IMR-90 (cell line): ENCODE measurements at regions not wholly inside any gene's neighbourhood (a gene's known extent, or its start where the extent isn't known, plus 50 kb on each side); places are given as distances from the start of the nearest gene placed in this dataset.

Experiments used
- ATAC-seq: fragments of 200-7000 bp; cut with Tn5 transposase; 2 replicates; pipeline ENCODE4 v1.9.1; 2020; ENCODE audit warnings: low read depth, mild to moderate bottlenecking, moderate library complexity
- BruUV-seq: library from RNA; stranded (reverse); fragments of 400-500 nt; replicated peaks from 2 replicates; lab custom pipeline; 2021; lab: Mats Ljungman, UMichigan
- CTCF ChIA-PET: fragments of 300-600 bp; formaldehyde crosslinking; extraction: SDS; loops from one replicate; lab custom pipeline; 2021; ENCODE audit warnings: antibody characterized with exemption; lab: Yijun Ruan, JAX
- POLR2A ChIA-PET: fragments of 300-600 bp; sonication (Branson Sonifier 250); formaldehyde crosslinking; loops from one replicate; lab custom pipeline; 2022; ENCODE audit warnings: antibody characterized with exemption; ENCODE audit not compliant: unreplicated experiment; lab: Charles Lee
- DNase-seq: peaks from one replicate; pipeline ENCODE4 v3.0.0; 2013
- H2AFZ ChIP-seq: replicated peaks from 2 replicates; pipeline ENCODE3; 2013; ENCODE audit warnings: low read length, mild to moderate bottlenecking; ENCODE audit not compliant: poor library complexity
- H2AK5ac ChIP-seq: 2 replicates; pipeline ENCODE4 v1.6.1; 2013; ENCODE audit warnings: low read depth, low read length, inconsistent platforms
- H2AK9ac ChIP-seq: replicated peaks from 2 replicates; pipeline ENCODE3; 2013; ENCODE audit warnings: mild to moderate bottlenecking, low read depth, low read length, moderate library complexity; ENCODE audit not compliant: poor library complexity
- H2BK120ac ChIP-seq: 2 replicates; pipeline ENCODE4 v1.6.1; 2013; ENCODE audit warnings: low read depth, low read length, inconsistent platforms
- H2BK15ac ChIP-seq: 3 replicates; pipeline ENCODE4 v1.6.1; 2013; ENCODE audit warnings: low read depth, low read length, inconsistent platforms
- H2BK20ac ChIP-seq: 2 replicates; pipeline ENCODE4 v1.6.1; 2013; ENCODE audit warnings: low read depth, mild to moderate bottlenecking, inconsistent platforms, low read length, moderate library complexity
- H2BK5ac ChIP-seq: 2 replicates; pipeline ENCODE4 v1.6.1; 2013; ENCODE audit warnings: mild to moderate bottlenecking, low read depth, low read length, inconsistent platforms; ENCODE audit not compliant: poor library complexity, severe bottlenecking
- H3K14ac ChIP-seq: replicated peaks from 2 replicates; pipeline ENCODE4 v1.6.1; 2013; ENCODE audit warnings: low read depth, low read length, inconsistent platforms
- H3K18ac ChIP-seq: 2 replicates; pipeline ENCODE4 v1.6.1; 2013; ENCODE audit warnings: low read depth, low read length, control low read depth
- H3K23ac ChIP-seq: 2 replicates; pipeline ENCODE4 v1.6.1; 2013; ENCODE audit warnings: low read depth, low read length, inconsistent platforms
- H3K27ac ChIP-seq: 2 replicates; pipeline ENCODE4 v1.5.1; 2013; ENCODE audit warnings: mild to moderate bottlenecking, control low read depth, low read length; ENCODE audit not compliant: insufficient read depth
- H3K27me3 ChIP-seq: 2 replicates; pipeline ENCODE4 v1.6.1; 2013; ENCODE audit warnings: low read length; ENCODE audit not compliant: control insufficient read depth, insufficient read depth
- H3K36me3 ChIP-seq: 2 replicates; pipeline ENCODE4 v1.6.1; 2013; ENCODE audit warnings: low read length, mixed read lengths; ENCODE audit not compliant: control insufficient read depth, insufficient read depth
- H3K4ac ChIP-seq: 2 replicates; pipeline ENCODE4 v1.6.1; 2013; ENCODE audit warnings: low read depth, low read length, inconsistent platforms
- H3K4me1 ChIP-seq: 2 replicates; pipeline ENCODE4 v1.6.1; 2013; ENCODE audit warnings: low read length, mixed read lengths; ENCODE audit not compliant: control insufficient read depth, insufficient read depth
- H3K4me2 ChIP-seq: 2 replicates; pipeline ENCODE4 v1.6.1; 2013; ENCODE audit warnings: low read depth, mild to moderate bottlenecking, control low read depth, low read length, moderate library complexity
- H3K4me3 ChIP-seq: 2 replicates; pipeline ENCODE4 v1.5.1; 2013; ENCODE audit warnings: low read depth, mild to moderate bottlenecking, control low read depth, low read length, moderate library complexity; ENCODE audit not compliant: insufficient read depth
- H3K56ac ChIP-seq: 2 replicates; pipeline ENCODE4 v1.6.1; 2013; ENCODE audit warnings: low read length, inconsistent platforms; ENCODE audit not compliant: insufficient read depth; ENCODE audit errors: extremely low read depth
- H3K79me1 ChIP-seq, 2 experiments: 2 replicates each; pipeline ENCODE4 v1.6.1; 2013; ENCODE audit warnings: low read length in 2 of 2, inconsistent platforms in 1 of 2, low read depth in 1 of 2
- H3K9ac ChIP-seq: 2 replicates; pipeline ENCODE4 v1.6.1; 2013; ENCODE audit warnings: low read depth, low read length, control low read depth
- H3K9me1 ChIP-seq: 2 replicates; pipeline ENCODE4 v1.6.1; 2013; ENCODE audit warnings: low read length, inconsistent platforms; ENCODE audit not compliant: insufficient read depth
- H3K9me3 ChIP-seq: 2 replicates; pipeline ENCODE4 v1.6.1; 2013; ENCODE audit warnings: low read length; ENCODE audit not compliant: control insufficient read depth, insufficient read depth
- H4K20me1 ChIP-seq: 2 replicates; pipeline ENCODE4 v1.6.1; 2013; ENCODE audit warnings: low read length, inconsistent platforms; ENCODE audit not compliant: insufficient read depth
- H4K5ac ChIP-seq: 2 replicates; pipeline ENCODE4 v1.6.1; 2013; ENCODE audit warnings: mild to moderate bottlenecking, low read depth, low read length, control low read depth
- H4K8ac ChIP-seq, 2 experiments: 2 replicates each; pipeline ENCODE4 v1.6.1; 2013; ENCODE audit warnings: low read depth in 2 of 2, low read length in 2 of 2, control low read depth in 1 of 2, inconsistent platforms in 1 of 2
- H4K91ac ChIP-seq: 2 replicates; pipeline ENCODE4 v1.6.1; 2013; ENCODE audit warnings: low read depth, low read length, inconsistent platforms; ENCODE audit not compliant: insufficient read depth
- BHLHE40 ChIP-seq: fragments of 150-350 bp; IDR thresholded peaks from 2 replicates; pipeline ENCODE4 v1.6.1; 2016; ENCODE audit warnings: mild to moderate bottlenecking, low read depth, low read length
- CHD1 ChIP-seq: IDR thresholded peaks from 2 replicates; pipeline ENCODE4 v1.6.1; 2012; ENCODE audit warnings: low read depth, low read length, improper control_type of control experiment
- CTCF ChIP-seq: conservative IDR thresholded peaks from 2 replicates; pipeline ENCODE4 v1.5.1; 2012; ENCODE audit warnings: mild to moderate bottlenecking, low read depth, low read length, improper control_type of control experiment
- ELK1 ChIP-seq: fragments of 150-350 bp; IDR thresholded peaks from 2 replicates; pipeline ENCODE4 v1.6.1; 2016; ENCODE audit warnings: low read depth, mild to moderate bottlenecking, low read length, moderate library complexity, borderline replicate concordance
- FOS ChIP-seq: fragments of 150-350 bp; IDR thresholded peaks from 2 replicates; pipeline ENCODE4 v1.6.1; 2016; ENCODE audit warnings: low read depth, low read length
- MXI1 ChIP-seq: IDR thresholded peaks from 2 replicates; pipeline ENCODE4 v1.6.1; 2012; ENCODE audit warnings: low read depth, mild to moderate bottlenecking, low read length, moderate library complexity, borderline replicate concordance
- POLR2A ChIP-seq: IDR thresholded peaks from 2 replicates; pipeline ENCODE4 v1.6.1; 2012; ENCODE audit warnings: mild to moderate bottlenecking, low read depth, low read length
- RAD21 ChIP-seq: IDR thresholded peaks from 2 replicates; pipeline ENCODE4 v1.6.1; 2012; ENCODE audit warnings: low read length, improper control_type of control experiment
- RCOR1 ChIP-seq: IDR thresholded peaks from 2 replicates; pipeline ENCODE4 v1.6.1; 2012; ENCODE audit warnings: mild to moderate bottlenecking, low read length, improper control_type of control experiment; ENCODE audit not compliant: insufficient replicate concordance
- SMC3 ChIP-seq: fragments of 150-350 bp; IDR thresholded peaks from 2 replicates; pipeline ENCODE4 v1.6.1; 2016; ENCODE audit warnings: low read depth, mild to moderate bottlenecking, antibody characterized with exemption, low read length, moderate library complexity
- USF2 ChIP-seq: fragments of 150-350 bp; IDR thresholded peaks from 2 replicates; pipeline ENCODE4 v1.6.1; 2017; ENCODE audit warnings: mild to moderate bottlenecking, antibody characterized with exemption, low read length, low read depth
- WGBS, 2 experiments: methylation state at CpG; one replicate each; pipeline versions ENCODE4 v1.1.5 to v1.1.7; 2013; ENCODE audit warnings: missing lambda C conversion rate in 2 of 2; ENCODE audit not compliant: insufficient read length in 1 of 2; ENCODE audit errors: extremely low coverage in 2 of 2; 5-methylcytosine and 5-hydroxymethylcytosine counted together
- dilution Hi-C: fragments of 300-500 bp; cut with HindIII; formaldehyde crosslinking; loops from one replicate; pipeline ENCODE4 v1.14.3; 2018; ENCODE audit warnings: low sequenced_read_pairs; ENCODE audit not compliant: unreplicated experiment
- in situ Hi-C: fragments of 300-500 bp; cut with MboI; formaldehyde crosslinking; loops from 3 replicates; pipeline ENCODE4 v1.14.3; 2019; ENCODE audit warnings: low sequenced_read_pairs, inconsistent platforms, mixed read lengths
- intact Hi-C: fragments of 100-400 bp; cut with micrococcal nuclease; formaldehyde crosslinking; loops from 2 replicates; pipeline ENCODE4 v1.10.0; 2022

GRCh38 chr1:38448893-38449292 is 402.3 kb upstream of the POU3F1 start:
- BruUV-seq, result no TSS peak

More at GRCh38 chr1:38448893-38449292, 402.3 kb upstream of the POU3F1 start:
- Histone ChIP-seq H3K4ac (no peak overlapping the region), H2BK20ac (no peak overlapping the region), H3K9me1 (no peaks in the 10 kb centered on the region), H2AK9ac (no peak overlapping the region), H3K18ac (no peak overlapping the region), H2AFZ (no peak overlapping the region), H4K20me1 (no peaks in the 10 kb centered on the region), H3K14ac (no peak overlapping the region), H3K56ac (no peak overlapping the region), H3K9ac (no peak overlapping the region), H2AK5ac (no peak overlapping the region), H3K23ac (no peak overlapping the region), H2BK5ac (no peak overlapping the region), H3K9me3 (no peaks in the 10 kb centered on the region), H3K36me3 (no peaks in the 10 kb centered on the region), H3K27ac (no peak overlapping the region), H3K27me3 (no peaks in the 10 kb centered on the region; the same call in 1 of the 2 replicates), H4K91ac (no peak overlapping the region), H3K4me2 (no peak overlapping the region), H4K5ac (no peak overlapping the region), H3K4me1 (no peaks in the 10 kb centered on the region), H3K79me1 (no peaks in the 10 kb centered on the region), H2BK120ac (no peak overlapping the region), H3K4me3 (no peak overlapping the region), H4K8ac (no peak overlapping the region), H2BK15ac (no peak overlapping the region)
- no peak for DNase-seq
- POLR2A ChIA-PET, result no interaction called here
- dilution Hi-C loops, result no loop called here
- intact Hi-C loops, result no loop called here
- no peak for ATAC-seq
- TF ChIP-seq POLR2A (no peak), CHD1 (no peak), FOS (no peak), RAD21 (no peak), CTCF (no peak), MXI1 (no peak), SMC3 (no peak), RCOR1 (no peak), BHLHE40 (no peak), USF2 (no peak), ELK1 (no peak)
- in situ Hi-C loops, result no loop called here
- whole genome bisulfite sequencing, 2 experiments, result no CpG with 5 or more reads among the region's 10 CpGs
- CTCF ChIA-PET, result no interaction called here
